Mesenteric fat pad (tissue), 1 donor: ENCODE measurements at regions not wholly inside any gene's neighbourhood (a gene's known extent, or its start where the extent isn't known, plus 50 kb on each side); places are given as distances from the start of the nearest gene placed in this dataset.

Experiments used
- DNase-seq: peaks from one replicate; pipeline ENCODE4 v3.0.0-alpha.2; 2020; ENCODE audit warnings: low spot score
- donor health status: DM: yes; HTN: yes; CAD: no.

DNA sequence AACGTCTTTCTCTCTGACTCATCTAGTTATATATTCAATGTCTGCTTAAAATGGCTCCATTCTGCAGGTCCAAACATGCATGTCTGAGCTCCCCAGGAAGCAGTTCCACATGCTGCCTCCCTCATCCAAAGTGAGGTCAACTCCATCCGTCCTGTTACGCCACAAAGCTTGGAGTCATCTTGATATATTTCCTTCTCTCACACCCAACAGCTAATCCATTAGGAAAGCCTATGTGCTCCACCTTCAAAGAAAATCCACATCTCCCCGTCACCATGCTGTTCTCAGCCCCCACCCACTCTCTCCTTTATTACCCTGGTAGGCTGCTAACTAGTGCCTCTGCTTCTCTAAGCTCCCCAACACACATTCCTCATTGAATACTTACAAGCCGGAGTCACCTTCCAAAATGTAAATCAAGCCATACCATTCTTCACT, 130.2 kb upstream of the SYNDIG1 start:
- DNase-seq, result no peak

GRCh38 chr20:24337551-24337950, 131.9 kb upstream of the SYNDIG1 start:
- DNase-seq, result no peak

DNA sequence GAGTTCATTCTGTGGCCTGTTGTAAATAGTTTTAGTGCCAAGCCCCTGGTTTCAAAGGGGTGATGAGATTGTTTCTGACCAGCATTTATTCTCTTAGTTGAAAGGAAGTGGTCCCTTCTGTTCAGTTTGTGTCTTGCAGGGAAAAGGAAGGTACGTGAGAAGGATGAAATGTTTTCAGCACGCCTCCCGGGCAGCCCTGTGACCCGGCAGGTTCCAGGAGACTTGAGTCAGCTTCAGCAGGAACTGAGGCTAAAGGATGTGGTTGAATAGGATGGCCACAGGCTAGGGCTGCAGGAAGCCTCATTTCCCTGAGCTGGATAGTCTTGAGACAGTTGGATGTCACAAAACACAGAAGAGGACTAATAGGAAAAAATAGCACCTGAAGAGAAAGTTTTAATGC, 132.4 kb upstream of the SYNDIG1 start:
- no peak for DNase-seq

DNA sequence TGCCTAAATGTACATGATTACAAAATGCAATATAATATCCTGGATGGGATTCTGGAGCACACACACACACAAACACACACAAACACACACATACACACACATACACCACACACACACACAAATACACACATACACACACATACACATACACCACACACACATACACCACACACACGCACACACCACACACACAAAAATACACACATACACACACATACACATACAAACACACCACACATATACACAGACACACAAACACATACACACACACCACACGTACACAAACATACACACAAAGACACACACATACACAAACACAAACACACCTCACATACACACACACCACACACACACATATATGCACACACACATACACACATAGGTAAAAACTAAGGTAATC, 134.6 kb upstream of the SYNDIG1 start:
- DNase-seq, result no peak

GRCh38 chr20:24332956-24333355, 136.5 kb upstream of the SYNDIG1 start:
- no peak for DNase-seq

- no peak for DNase-seq
Measured at GRCh38 chr20:24331939-24332338, 137.5 kb upstream of the SYNDIG1 start.

DNA sequence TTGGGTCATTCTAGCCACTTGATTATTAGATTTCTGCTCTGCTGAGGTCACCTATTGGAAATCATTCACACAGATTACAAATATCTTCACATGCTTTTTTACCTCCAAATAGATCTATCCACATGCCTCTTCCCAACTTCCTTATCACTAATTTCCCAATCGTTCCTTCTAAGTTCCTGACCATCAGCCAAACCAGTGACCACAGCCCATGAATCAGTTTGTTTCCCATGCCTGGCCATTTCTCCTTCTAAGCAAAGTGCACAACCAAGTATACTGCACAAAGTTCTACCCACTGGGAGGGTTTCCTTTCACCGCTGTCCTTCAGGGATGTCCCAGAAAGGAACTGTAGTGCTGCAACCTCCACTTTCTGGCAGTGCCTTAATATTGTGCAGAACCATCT, 140.5 kb upstream of the SYNDIG1 start:
- no peak for DNase-seq

DNA sequence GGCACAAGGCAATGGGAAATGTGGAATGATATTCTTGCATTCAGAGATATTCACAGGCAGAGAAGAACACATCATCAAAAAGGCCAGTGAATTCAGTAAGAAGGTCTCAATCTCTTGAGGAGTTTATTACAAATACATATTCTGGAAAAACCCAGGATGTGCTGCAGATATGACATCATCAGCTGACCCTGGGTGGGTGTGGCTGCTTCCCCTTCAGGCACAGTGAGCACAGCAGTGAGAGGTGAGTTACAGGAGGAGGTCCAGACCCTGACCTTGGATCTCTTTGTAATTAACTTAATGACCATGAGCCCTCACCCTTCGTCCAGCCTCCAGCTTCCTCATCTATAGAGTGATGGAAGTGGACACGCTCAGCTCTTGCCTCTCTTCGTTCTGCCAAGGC, 147.5 kb upstream of the SYNDIG1 start:
- DNase-seq, result no peak

DNA sequence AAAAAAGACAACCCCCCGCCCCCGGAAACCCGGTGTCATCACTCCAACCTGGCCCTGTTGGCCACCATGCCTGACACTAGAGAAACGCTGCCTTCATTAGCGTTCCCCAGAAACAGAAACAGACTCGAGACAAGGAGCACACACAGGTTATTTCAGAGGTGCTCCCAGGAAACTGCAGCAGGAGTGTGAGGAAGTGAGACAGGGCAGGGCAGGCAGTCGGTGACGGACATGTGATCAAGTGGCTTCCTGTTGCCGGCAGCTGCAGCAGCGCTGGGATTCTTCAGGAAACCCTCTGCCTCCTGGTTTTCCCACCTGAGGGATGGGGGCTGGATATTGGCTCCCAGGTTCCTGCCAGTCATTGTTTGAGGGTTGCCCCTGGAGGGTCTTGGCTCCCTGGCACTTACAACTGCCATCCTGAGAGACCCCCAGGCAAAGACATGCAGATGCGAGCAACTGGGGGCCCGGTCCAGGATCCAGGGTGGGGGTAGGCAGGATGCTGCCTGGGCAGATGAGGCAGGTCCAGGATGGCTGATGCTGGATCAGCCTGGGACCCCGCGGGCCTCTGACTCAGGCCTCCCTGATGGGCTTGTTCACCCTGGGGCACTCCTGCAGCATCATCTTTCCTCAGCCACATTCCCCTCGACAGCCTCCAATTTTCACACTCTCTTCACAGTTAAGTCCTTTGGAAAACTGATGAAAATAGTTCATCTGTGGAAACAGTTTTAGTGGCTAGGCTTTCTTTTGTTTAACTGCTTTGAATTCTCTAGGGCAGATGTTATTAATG, 150.7 kb upstream of the SYNDIG1 start:
- DNase-seq, result no peak

- no peak for DNase-seq
Measured at GRCh38 chr20:24317224-24317623, 152.2 kb upstream of the SYNDIG1 start.

DNA sequence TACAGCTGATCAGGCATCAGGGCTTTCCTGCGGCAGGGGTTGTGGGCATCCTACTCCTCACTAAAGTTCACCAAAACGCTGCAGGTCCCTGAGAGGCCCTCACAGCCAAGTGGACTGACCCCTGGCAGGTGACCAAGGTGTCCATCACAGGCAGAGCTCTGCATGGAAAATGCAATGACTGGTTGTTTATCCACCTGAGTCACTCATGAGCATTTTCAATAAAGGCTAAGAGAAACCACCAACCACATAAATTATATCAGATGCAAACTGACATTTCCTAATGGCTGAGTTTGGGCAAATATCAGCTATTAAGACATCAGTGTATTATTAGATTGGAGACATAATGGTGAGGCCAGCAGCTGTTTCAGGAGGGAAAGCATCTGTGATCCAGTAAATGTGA, 152.7 kb upstream of the SYNDIG1 start:
- DNase-seq, result no peak

DNA sequence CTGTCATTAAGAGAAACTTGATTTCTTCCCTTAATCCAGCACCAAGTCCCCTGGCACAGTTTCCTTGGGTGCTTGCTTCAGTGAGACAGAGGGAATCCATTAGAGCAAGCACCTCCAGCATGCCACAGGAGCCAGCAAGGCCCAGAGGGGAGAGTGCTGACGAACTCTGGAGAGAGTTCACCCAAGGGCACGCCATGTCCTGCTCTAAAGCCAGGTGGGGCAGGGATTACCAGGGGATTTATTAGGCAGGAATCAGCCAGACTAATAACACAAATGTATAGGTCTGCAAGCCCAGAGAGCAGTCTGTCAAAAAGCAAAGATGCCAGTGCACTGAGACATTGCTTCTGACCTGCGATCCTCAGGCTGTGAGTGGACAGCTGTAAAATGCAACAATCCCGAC, 155.4 kb upstream of the SYNDIG1 start:
- no peak for DNase-seq

GRCh38 chr20:24309596-24309995, 159.8 kb upstream of the SYNDIG1 start:
- DNase-seq, result no peak

DNA sequence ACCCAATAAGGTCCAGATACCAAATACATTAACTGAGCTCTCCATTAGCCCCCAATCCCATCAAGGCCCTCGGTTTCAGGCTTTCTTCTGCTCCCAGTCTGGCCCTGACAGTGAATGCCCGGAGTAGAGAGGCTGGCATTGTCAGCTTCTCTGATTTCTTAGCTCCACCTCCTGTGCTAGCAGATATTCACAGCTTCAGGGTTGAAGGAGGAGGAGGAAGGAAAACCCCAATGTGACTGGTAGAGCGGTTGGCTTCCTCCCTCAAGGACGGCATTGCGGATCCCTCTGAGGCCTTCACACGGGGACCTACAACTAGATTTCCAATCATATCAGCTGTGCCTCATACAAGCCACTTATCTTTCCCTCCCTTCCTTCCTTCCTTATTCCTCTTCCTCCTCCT, 164.1 kb upstream of the SYNDIG1 start:
- DNase-seq, result no peak

GRCh38 chr20:24304291-24304690, 165.1 kb upstream of the SYNDIG1 start:
- no peak for DNase-seq

DNA sequence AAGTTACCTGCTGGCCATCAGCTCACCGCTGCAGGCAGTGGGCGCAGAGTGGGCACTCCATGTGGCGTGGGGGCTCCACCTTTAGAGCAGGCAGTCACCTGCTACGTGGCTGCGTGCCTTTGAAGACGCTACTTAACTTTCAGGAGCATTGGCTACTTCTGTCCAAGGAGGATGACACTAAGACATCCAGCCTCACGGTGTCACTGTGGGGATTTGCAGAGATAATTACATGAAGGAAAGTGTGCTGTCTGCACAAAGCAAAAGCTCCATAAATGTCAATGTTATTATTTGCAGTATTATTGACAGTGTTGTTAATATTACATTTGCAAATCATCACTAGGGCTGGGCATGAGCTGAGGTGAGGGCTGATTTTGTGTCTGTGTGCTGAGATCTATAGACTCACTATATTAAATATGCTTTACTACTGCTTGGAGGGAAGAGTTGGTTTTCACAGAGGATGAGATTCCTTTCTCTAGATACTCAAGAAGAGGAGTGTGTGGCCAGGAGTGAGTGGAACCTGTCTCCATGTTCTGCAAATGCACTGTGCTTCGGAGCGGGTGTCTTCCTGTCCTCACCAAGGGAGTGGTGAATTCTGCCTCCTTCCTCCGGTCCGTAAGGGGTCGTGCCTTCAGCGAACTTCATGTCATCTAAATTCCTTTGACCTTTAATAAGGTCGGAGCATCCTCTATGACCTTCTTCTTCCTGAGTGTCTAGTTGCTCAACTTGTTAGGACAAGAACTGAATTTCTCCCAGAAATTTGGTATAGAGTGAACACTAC, 165.8 kb upstream of the SYNDIG1 start:
- DNase-seq, result no peak

DNA sequence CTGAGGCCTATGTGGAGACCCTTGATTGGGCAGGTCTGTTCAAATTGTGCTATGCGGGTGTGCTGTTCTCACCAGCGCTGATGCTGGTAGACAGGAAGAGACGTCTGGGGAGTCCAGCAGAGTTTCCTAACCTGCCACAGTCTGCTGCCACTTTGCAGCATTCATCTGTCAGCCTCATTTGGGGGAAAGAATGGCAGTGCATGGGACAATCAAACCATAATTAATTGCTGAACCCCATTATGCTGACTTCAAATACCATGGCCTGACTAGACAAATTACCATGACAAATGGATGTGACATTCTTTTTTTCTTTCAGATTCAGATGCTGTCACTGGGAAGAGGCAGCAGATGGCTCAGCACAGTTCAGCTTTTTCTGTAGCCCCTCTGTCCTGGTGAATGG, 171.4 kb upstream of the SYNDIG1 start:
- DNase-seq, result no peak

DNA sequence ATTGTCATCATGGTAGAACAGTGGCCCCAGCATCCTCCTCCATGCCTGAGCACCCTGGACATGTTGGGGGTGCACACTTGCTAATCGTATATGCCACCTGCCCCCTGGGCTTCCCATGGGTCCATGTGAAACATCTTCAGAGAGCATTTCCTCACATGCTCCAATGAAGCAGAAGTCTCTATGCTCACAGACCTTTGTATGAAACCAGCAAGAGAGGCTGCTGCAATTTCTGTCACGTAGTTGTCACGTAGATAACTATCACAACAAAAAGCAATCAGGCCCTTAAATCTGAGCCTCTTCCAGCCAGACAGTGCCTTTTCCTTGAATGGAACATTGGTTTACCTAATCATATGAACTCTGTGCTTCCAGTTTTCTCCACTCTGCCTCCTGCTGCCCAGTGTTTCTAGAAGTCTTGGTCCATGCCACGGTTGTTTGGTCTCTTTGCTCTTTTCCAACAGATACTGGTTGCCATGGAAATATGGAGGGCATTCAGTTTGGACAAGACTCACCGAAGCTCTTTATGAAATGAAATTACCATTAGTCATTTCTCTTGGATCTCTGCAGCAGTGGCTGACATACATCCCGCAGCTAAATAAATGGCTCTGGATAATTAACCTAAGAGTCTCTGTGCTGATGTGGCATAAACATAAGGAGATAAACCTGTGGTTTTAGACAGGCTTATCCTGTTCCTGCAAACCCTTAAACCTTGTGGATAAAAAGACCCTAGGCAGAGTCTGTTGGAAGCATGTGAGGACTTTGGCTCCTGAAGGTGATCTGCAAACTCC, 172.8 kb upstream of the SYNDIG1 start:
- DNase-seq, result no peak

DNA sequence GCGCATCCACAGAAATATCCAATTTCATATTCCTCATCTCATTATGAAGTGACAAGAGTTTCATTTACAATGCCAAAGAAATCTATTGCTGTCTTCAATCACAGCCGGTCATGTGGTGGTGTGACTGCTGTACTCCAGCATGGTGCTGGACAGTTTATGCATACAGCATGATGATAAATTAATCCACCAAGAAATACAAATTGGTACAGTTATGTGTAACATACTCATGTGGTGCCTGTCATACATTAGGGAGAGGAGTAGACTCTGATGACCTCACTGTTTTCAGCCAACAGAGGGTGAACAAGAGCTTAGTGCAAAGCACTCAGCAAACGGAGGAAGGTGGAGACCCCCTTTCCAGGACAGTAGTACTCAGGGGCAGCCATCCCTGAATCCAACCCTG, 178.4 kb upstream of the SYNDIG1 start:
- DNase-seq, result no peak

DNA sequence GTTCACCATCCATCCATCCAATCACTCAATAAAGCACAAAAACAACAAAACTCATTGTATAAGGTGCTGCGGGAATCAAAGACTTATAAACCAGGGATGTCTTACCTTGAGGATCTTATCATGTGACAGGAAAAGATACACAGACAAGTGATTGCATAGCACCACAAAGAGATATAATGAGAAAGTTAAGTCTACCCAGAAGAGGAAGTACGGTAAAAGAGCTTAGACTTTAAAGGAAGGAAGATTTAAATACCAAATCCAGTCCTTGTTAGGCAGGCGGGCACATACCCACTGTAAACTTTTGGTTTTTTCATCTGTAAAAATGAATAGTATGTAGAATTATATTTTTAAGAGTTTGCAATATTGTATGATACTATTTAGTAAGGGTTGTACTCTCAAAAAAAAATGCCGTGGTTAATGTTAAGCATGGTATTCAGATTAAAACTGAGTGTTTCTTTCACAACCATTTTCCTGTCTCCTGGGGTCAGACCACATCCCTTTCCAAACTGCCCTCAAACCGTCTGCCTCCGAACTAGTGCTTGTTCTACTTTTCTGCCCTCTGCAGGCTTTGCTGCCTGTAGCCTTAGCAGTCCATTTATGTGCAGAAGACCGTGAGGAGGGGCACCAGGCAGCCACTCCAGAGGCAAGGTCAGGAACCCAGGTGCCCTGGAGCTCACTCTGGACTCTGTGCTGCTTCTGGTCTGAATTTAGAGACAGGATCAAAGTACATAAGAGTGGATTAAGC, 179.5 kb upstream of the SYNDIG1 start:
- no peak for DNase-seq

DNA sequence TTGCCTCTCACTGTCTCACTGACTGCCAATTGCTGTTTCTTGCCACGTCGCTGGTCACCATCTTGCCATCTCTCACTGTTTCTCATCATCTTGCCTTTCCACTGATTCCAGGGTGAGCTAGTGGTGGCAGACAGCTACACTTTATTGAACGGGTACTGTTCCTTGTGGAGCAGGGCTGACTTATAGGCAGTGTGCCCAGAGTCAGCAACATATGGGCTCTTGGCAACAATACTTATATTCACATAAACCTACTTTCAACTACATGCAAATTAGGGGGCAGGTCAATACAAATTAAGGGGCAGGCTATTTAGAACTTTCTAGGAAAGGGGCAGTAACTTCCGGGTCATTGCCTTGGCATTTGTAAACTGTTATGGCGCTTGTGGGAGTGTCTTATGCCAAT, 186.2 kb upstream of the SYNDIG1 start:
- DNase-seq, result no peak
